ENCODE measurements at regions not wholly inside any gene's neighbourhood (a gene's known extent, or its start where the extent isn't known, plus 50 kb on each side); places are given as distances from the start of the nearest gene placed in this dataset.

DNA sequence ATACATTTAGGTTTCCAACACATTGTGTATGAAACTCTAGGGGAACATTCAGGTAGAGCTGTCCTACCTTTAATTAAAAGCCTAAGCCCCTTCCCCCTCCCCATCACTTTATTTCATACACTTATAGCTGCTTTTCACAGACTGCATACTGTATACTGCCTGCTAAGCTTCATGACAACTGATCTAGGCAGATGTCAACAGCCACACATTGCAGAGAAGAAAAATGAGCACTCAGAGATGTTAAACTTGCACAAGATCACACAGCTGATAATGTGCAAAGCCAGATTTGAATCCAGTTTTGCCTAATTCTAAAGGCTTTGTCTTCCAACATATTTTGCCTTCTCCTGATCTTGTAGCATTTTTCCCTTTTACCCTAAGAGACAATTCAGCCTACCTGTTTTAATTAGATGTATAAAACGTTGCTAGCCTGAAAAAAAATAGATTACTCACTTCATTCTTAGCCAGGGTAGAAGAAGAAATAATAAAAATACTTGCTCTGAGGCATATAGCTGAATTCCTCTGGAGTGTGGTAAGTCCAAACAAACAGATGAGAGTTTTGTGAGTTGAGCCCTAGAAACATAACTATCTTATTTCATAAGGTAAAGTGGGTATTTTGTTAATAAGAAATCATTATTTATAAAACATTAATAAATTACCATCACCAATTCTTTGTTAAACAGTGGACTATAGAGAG is 56.9 kb upstream of the CAST start:
- TF ChIP-seq, protein P1, sequence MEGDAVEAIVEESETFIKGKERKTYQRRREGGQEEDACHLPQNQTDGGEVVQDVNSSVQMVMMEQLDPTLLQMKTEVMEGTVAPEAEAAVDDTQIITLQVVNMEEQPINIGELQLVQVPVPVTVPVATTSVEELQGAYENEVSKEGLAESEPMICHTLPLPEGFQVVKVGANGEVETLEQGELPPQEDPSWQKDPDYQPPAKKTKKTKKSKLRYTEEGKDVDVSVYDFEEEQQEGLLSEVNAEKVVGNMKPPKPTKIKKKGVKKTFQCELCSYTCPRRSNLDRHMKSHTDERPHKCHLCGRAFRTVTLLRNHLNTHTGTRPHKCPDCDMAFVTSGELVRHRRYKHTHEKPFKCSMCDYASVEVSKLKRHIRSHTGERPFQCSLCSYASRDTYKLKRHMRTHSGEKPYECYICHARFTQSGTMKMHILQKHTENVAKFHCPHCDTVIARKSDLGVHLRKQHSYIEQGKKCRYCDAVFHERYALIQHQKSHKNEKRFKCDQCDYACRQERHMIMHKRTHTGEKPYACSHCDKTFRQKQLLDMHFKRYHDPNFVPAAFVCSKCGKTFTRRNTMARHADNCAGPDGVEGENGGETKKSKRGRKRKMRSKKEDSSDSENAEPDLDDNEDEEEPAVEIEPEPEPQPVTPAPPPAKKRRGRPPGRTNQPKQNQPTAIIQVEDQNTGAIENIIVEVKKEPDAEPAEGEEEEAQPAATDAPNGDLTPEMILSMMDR (IDR thresholded peaks at IDR 0.05 in 4 of 5, conservative IDR thresholded peaks at IDR 0.05 in 1 of 5) = no peak
- no peak for TF ChIP-seq POLR2A (IDR thresholded peaks at IDR 0.05)

Measured in gastrocnemius medialis (tissue), 4 donors.